ENCODE measurements at regions not wholly inside any gene's neighbourhood (a gene's known extent, or its start where the extent isn't known, plus 50 kb on each side); places are given as distances from the start of the nearest gene placed in this dataset.
"Not testable (repeated sequence)": the region's sequence is repeated elsewhere in the genome, so short reads cannot be mapped to it uniquely, and the experiment has no call there.

DNA sequence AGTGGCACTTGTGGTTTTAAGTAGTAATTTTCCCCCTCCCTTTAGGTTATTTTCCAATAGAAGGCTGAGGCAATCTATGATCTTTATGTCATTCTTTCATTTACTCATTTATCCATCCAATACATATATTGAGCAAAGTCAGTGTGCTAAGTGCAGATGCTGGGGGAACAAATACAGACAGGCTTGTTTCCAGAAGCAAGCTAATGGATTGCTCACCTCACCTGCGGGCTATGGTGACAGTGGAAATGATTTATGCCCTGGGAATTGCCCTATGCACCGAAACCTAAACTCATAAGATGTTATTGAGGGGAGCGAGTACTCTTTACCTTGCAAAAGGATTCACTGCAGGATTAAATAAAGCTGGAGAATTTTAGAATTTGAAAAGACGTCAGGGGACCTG lies 148.7 kb upstream of the GRK3 start:
- TF ChIP-seq ZNF274 (IDR thresholded peaks at IDR 0.05; ENCODE audit: low read depth, low read length); SUZ12 (IDR thresholded peaks at IDR 0.05; ENCODE audit: extremely low read depth, insufficient read depth, insufficient read length); YY1 (IDR thresholded peaks at IDR 0.05; ENCODE audit: insufficient read depth, insufficient read length): not testable (repeated sequence)

Measured in NT2/D1 (cell line).